ENCODE measurements at regions not wholly inside any gene's neighbourhood (a gene's known extent, or its start where the extent isn't known, plus 50 kb on each side); places are given as distances from the start of the nearest gene placed in this dataset.

GRCh38 chr6:133632206-133632605 is 256.7 kb upstream of the TCF21 start:
- no peak for DNase-seq

DNA sequence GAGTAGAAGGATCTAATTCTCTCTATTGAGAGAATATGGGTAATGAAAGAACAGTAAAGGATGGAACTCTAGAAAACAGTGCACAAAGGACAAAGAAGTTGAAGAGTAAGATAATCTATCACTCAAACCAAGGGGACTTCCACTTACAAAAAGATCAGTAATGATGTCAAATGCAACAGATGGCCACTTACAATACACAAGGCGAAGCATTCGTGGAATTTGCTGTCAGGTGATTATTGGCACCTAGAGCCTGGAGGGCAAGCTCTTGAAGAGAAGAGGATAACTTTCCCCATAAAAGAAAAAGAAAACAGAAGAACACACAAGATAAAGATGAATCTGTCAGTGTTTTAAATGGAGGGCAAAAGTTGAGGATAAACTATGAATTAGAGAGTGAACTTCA is 256.0 kb upstream of the TCF21 start:
- no peak for DNase-seq

DNA sequence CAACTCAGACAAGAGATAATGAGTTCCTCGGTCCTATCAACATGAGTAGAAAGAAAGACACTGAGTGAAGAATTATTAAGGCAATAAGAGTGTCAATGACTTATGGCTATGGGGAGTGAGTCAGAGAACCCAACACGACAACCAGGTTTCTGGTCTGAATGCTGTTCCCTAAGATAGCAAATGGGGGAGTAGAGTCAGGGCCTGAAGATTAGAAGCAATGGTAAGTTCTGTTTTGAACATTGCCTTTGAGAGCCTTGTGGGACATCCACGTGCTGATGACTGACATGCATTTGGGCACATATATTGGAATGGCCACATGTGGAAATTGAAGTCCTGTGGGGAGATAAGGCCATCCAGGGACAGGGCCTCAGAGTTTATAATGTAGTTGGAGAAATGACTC is 254.4 kb upstream of the TCF21 start:
- DNase-seq: no peak

GRCh38 chr6:133635447-133635846 is 253.5 kb upstream of the TCF21 start:
- DNase-seq: no peak

GRCh38 chr6:133637436-133637835 is 251.5 kb upstream of the TCF21 start:
- no peak for DNase-seq

DNA sequence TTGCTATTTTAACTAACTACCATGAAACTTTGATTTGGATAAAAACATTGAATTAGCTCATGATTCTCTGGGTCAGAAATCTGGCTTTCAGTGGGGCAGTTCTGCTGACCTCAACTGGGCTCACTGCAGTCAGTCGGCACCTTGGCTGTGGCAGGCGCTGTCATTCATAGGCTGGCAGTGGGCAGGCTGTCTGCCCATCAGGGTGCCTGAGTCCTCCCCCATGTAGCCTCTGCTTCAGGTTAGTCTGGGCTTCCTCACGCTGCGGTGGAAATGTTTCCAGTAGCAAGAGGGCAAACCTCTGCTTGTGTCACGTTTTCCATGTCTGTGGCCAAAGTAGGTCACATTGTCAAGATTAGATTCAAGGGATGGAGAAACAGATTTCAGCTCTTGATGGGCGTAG is 251.0 kb upstream of the TCF21 start:
- DNase-seq: no peak

GRCh38 chr6:133641104-133641503 is 247.8 kb upstream of the TCF21 start:
- no peak for DNase-seq

DNA sequence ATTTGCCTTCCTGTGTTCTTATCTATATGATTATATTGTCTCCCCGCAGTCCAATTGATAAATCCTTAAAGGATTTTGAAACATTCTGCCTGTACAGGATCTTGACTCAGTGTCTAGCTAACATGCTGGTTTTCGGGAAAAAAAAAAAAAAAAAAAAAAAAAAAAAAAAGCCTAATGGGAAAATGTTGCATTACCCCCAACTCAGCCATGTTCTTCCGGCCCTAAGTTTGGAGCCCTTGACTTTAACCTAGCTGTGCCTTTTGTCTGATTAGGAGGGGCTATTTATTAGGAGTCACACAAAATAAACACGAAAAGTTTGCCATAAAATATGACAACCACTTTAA is 244.4 kb upstream of the TCF21 start:
- DNase-seq: no peak

- no peak for DNase-seq
These were observed 243.9 kb upstream of the TCF21 start for GRCh38 chr6:133644892-133645619.

DNA sequence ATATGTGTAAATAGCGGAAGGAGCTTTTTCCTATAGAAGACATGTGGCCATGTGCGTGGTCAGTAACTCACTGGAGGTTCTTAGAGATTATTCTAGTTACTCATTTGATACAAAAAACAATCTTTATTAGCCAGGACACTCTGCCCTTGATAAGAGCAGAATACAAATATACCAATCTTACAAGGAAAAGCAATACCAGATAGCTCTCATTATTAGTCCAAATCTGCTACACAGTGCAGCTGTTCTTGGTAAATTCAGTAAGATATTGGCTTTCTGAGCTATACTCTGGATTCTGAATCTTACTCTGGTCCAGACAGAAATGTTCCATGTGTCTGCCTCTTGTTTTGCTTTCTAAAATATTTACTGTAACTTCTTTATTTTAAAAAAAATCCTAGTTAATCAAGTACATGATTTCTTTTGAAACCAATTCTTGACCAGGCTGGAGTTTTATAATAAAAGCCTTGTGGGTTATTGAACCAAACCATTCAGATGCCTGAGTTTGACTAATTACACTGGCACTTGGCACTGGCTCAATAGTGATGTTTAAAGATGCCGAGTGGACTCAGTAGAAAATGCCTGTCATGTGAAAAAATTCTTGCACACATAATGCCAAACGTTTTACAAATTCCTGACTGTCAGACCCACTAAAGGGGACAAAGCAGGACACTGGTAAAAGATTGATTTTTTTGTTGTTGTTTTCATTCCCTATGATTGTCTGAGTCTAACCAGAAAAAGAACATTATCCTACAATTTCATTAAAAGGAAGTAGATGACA is 242.8 kb upstream of the TCF21 start:
- no peak for DNase-seq

GRCh38 chr6:133648581-133648980 is 240.3 kb upstream of the TCF21 start:
- DNase-seq: no peak

GRCh38 chr6:133671376-133671775 is 217.5 kb upstream of the TCF21 start:
- DNase-seq: no peak

- DNase-seq: no peak
These were observed 215.9 kb upstream of the TCF21 start for GRCh38 chr6:133673056-133673455.

DNA sequence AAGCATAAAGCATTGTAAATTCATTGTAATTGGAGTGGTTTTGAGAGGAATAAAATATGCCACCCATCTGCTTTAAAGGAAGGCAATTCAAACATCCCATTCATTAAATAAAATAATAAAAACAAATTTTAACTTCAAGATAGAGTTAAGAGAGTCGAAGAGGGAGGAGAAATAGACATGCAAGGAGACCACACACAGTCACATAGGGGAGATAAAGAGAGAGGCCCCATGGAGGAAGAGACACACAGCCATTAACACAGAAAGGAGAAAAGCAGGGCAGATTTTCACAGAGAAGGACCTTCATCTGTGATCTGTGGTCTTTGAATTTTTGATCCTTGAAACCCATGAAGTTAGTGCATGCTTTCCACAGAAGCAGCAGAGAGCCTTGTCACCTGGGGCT is 214.3 kb upstream of the TCF21 start:
- no peak for DNase-seq

DNA sequence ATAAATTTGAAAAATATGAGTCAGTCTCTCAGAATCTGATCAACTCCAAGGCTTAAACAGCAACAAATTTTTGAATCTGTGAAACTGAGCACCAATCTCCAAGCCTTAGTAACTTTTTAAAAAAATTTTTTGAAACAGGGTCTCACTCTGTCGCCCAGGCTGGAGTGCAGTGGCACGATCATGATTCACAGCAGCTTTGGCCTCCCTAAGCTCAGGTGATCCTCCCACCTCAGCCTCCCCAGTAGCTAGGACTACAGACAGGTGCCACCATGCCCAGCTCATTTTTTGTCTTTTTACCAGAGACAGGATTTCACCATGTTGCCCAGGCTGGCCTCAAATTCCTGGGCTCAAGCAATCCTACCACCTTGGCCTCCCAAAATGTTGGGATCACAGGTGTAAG is 207.9 kb upstream of the TCF21 start:
- no peak for DNase-seq

- DNase-seq: no peak
These were observed 207.0 kb upstream of the TCF21 start for GRCh38 chr6:133681891-133682290.

DNA sequence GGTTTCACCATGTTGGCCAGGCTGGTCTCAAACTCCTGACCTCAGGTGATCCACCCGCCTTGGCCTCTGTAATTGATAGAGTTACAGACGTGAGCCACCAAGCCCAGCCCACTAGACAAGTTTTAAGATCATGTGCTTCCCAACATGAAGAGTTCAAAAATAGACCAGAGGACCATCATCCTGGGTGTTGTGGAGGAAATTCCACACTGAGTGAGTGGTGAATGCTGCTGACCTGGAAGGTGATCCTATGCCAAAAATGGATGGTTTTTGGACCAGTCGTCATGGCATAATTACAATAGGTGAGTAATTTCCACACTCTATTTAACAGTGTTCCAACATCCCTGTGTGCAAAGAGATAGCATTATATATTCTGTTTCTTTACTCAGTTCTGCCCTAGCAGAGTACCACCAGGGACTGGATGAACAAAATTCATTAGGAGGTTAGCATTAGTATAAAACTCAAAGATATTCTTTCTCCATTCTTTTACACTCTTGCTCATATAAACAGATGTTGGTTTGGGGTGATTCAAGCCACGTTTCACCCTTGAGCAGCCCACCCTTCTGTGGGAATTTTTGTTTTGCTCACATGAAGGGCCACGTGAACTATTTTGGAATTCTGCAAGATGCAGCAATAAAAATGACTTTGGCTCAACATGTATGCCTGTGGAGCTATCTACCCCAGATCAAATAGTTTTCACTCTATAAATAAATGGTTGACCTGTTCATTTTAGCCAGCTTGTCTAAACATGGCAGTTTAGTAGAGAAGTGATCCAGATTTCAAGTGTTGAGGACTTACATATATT is 206.2 kb upstream of the TCF21 start:
- no peak for DNase-seq

DNA sequence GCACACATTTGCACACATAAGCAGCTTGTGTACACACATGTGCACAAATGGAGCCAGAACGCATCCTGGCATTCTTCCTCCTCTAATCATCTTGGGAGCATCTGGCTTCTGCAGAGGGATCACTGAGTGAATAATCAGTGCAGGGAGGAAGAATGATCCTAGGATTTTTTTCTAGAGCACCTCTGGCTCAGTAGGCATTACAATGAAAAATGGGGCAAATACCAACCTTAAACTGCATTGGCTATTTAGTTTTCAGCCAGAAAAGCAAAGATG is 205.7 kb upstream of the TCF21 start:
- DNase-seq: no peak

- no peak for DNase-seq
These were observed 205.3 kb upstream of the TCF21 start for GRCh38 chr6:133683606-133684005.

DNA sequence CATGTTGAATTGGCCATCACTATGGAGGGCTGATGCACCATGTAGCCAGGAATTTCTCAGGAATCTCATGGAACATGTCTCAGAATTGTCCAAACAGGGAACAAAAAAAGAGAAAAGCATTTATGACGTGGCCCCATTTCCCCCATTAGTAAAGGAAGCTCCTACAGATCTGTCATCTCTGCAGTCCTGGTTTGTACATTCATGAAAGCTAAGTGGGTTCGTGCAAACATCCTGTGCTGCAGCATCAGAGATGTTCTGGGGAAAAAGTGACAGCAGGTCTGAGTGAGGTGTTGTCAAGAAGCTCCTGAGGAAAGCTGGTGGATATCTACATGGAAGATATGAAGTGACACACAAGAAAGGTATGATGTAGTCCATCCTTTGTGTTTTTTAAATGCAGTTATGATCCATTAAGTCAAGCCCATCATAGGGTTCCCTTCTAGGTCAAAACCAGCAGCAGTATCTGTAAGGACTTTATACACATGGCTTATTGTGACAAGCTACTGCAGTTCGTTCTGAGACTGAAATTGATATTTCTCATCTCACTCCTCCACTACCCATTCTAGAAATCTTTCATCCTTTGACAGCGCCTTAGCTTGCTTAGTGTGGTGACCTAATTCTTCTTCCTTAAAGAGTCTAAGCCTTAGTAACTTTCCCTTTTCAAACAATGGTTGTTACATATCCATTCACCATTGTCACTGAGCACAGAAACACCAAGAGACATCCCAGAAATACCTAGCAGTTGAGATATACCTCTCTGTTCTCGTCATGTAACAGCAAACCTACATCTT is 200.0 kb upstream of the TCF21 start:
- DNase-seq: no peak

GRCh38 chr6:133689863-133690262 is 199.1 kb upstream of the TCF21 start:
- DNase-seq: no peak

- no peak for DNase-seq
These were observed 195.3 kb upstream of the TCF21 start for GRCh38 chr6:133693565-133693964.

DNA sequence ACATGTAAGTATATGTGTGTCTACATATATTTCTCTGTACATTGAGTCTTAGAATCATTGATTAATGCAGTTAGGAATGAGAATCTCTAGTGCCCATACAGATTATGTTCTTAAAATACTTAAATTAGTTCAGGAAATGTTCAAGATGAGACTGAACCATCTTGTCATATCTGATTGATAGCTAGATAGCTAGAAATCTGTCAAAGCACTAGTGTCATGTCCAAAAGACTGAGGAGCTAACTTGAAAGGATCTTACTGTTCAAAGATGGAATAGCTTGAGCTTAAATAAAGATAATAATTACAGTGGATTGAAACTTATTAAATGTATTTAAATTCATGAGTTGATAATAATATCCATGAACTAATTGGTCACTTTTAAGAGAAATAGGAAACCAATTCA is 191.7 kb upstream of the TCF21 start:
- no peak for DNase-seq

Measured in SHP77 (cell line).